Stimulated activated CD8-positive, alpha-beta memory T cell treated with anti-CD3 and anti-CD28 coated beads, Interleukin-2, amount 100 ng/mL, for 1 hour (primary cell): ENCODE measurements at regions not wholly inside any gene's neighbourhood (a gene's known extent, or its start where the extent isn't known, plus 50 kb on each side); places are given as distances from the start of the nearest gene placed in this dataset.
"Not testable (repeated sequence)": the region's sequence is repeated elsewhere in the genome, so short reads cannot be mapped to it uniquely, and the experiment has no call there.

Source experiments
- DNase-seq, 2 donors: peaks; one replicate each; pipeline ENCODE4 v3.0.0-alpha.2; 2020; ENCODE audit warnings: low read depth in 2 of 2

DNA sequence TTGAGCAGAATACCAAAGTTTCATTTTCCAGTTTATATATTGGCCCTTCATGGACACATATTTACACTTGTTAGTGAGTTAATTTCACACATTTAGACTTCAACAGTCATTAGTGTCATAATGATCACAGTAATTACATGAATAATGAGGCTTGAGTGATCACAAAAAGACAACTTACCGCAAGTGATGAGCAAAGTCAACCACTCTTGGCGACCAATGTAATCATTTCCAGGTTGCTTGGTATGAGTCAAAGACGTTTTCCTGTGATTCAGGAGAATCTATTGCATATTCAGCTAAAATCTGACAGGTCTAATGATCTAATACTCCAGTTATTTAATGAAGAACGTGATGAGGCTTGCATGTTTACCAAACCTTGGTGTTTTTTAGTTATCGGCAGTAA, 407.9 kb upstream of the TENM3 start:
- no peak for DNase-seq

- no peak for DNase-seq
Observed at GRCh38 chr4:181838253-181838652, 404.9 kb upstream of the TENM3 start.

- DNase-seq = not testable (repeated sequence)
Observed at GRCh38 chr4:181843797-181844196, 399.4 kb upstream of the TENM3 start.

- DNase-seq = no peak
Observed at GRCh38 chr4:181845617-181846016, 397.6 kb upstream of the TENM3 start.

DNA sequence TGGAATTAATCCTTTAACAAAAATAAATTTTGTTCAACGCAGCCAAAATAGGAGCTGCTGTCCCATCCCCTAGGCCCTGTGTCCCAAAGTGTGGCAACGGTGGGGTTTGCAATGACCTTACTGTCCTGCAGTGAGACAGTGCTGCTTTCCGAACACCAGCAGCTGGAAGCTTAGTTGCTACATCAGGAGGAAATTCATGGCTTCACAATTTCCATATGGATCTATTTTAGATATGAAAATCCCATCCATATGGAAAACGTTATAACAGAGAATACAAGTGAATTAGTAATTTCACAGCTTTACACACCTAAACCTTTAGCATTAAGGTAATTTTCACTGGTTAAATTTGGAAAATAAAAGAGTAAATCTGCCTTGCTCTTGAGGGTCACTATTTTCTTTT, 396.3 kb upstream of the TENM3 start:
- DNase-seq = no peak

DNA sequence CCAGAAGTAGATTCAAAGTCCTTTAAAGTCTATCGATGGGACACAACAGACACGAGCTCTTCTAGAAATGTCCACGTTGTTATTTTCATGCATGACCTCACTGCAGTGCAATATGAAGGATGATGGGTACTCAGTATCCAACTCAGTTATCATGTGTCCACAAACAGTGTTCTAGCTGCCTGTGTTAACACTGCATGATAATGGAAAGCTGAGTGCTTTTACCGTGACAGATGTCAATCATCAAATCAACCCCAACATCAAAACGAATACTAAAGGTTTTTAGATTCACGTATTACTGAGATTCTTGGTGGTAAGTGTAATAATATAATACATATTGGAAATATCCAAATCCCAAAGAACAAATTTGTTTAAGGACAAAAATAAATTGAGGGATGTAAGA, 394.8 kb upstream of the TENM3 start:
- DNase-seq = no peak

- no peak for DNase-seq
Observed at GRCh38 chr4:181849472-181849871, 393.7 kb upstream of the TENM3 start.

DNA sequence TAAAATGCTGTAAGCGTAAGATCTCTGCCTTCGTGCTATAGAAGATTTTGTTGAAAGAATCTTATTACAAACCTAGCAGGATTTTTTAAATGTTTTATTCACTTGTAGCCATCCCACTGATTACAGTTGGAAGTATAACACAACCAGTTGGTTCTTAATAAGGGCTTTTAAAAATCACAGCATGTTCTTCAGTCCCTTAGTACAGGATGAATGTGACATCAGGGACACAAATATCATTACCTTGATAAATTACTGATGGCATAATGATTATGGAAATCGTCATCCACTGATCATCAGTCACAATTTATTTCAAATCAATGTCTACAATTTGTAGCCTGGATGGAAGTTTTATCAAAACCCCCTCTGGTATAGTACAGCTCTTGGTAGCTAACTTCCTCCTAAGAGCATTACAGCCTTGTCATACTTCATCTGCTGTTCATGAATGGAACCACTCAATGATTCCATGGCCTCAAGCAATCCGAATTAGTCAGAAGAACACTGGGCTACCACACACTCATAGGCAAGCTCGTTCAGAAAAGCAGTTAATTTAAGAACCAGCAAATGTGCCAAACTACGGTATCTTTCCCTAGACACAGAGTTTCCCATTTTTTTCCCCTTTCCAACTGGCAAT, 389.2 kb upstream of the TENM3 start:
- DNase-seq = no peak

- DNase-seq = no peak
Observed at GRCh38 chr4:181855307-181855706, 387.9 kb upstream of the TENM3 start.

DNA sequence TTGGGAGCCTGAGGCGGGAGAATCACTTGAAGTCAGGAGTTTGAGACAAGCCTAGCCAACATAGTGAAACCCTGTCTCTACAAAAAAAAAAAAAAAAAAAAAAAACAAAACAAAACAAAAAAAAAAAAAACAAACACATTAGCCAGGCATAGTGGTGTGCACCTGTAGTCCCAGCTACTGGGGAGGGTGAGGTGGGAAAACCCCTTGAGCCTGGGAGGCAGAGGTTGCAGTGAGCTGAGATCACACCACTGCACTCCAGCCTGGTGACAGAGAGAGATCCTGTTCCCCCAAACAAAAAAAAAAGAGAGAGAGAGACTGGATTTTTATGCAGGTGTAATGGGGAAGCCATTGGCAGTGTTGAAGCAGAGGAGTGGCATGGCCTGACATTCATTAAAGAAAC, 385.7 kb upstream of the TENM3 start:
- not testable (repeated sequence) for DNase-seq

DNA sequence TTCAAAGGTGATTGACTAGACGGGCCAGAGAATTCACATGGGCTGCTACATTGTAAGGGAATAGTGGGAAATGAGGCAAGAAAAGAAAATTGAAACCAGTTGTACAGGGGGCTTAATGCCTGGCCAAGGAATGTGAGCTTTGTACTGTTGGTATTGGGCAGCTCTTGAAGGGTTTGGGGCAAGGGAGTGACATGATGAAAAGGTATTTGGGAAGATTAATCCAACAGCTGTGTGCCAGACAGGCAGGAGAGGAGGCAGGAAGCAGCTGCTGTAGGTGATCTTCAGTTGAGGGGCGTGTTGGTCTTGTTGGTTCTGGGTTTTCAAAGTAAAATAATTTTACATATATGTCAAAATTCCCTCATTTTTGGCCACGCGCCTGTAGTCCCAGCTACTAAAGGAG, 384.5 kb upstream of the TENM3 start:
- DNase-seq = no peak

DNA sequence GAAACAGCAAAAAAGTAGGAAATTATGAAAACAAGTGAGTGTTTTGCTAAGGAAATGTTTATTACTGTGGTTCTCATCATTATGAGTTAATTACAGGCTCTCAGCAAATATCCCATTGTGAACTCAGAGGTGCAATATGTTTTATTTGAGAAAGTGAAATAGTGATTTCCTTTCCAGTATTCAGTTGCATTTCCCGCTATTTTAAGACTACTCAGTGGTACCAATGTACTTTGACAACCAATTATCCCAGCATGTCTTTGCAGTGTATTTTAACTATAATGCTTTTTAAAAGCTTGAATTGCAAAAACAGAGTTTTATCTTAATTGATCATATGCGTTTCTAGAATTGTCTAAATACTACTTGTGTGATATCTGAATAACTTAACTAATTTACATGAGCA, 383.8 kb upstream of the TENM3 start:
- DNase-seq = no peak

DNA sequence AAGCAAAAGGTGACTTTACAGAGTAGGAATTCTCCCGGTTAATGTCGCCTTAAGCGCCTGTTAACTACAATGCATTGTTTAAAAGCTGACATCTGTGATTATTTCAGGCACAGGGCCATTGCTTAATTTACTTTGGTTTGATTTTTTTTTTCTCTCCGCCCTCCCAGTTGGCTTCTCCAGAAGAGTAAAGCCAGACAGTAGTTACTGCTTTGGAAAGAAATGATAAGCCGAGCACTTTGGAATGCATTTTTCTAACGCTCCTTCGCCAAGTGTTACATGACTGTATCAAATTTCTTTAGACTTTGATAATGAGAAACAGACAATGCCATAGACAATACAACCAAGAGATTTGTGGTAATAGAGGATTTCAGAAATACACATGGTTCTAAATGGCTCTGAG, 383.0 kb upstream of the TENM3 start:
- DNase-seq = no peak

- DNase-seq = no peak
Observed at GRCh38 chr4:181860668-181861067, 382.5 kb upstream of the TENM3 start.

GRCh38 chr4:181863856-181864255, 379.3 kb upstream of the TENM3 start:
- no peak for DNase-seq

- no peak for DNase-seq
Observed at GRCh38 chr4:181870326-181870725, 372.9 kb upstream of the TENM3 start.

DNA sequence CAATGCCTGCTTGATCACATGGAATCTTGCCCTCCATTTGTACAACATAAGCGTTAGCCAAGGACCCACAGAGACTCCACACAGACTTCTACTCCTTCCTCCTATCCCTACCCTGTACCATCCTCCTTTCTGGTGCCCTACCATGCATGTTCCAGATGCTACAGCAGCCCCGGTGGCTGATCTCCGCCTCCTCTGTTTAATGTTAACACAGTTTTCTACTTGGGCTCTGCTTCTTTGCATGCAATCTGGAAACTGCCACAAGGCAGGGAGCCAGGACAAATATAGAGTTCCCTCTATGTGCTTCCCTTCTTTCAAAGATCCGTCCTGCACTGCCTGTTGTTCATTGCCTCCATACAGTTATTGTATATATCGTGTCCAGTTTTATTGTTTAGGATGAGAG, 368.6 kb upstream of the TENM3 start:
- DNase-seq = no peak

DNA sequence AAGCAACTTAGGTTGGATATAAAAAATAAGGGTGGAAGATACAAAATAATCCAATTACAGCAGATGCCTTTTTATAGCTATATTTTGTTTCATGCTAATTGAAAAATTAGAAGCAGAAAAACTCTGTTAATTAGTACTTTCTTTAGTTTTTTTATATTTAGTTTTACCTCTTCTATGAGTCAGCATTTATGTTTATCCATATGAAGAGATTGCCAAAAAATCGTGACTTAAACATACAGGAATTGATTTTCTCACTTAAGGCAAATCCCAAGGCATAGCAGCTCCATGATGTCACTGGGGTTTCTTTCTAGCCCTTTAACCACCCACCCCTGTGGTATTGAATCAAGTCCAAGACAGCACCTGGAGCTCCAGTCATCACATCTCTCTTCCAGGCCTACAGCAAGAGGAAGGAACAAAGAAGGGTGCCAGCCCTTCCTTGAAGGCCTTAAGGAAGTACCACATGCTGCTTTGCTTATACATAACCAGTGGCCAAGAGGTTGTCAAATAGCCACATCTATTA, 365.8 kb upstream of the TENM3 start:
- DNase-seq = no peak

- DNase-seq = no peak
Observed at GRCh38 chr4:181890031-181890430, 353.2 kb upstream of the TENM3 start.

DNA sequence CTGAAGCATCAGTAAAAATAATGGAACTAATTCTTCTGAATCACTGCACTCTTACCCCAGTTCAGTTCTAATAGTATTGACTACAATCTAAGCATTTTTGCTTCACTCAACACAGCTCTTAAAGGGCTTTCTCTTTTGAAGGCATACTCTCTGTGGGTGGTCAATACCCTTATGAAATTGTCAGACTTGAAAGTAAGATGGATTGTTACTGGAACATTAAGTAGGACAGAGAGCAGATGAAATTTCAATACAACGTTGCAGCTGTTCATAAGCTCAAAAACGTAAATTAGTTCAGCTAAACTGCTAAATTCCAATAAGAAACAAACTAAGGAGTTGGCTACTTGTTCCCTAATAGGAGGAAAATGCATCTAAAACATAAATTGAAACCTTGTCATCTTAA, 352.3 kb upstream of the TENM3 start:
- DNase-seq = no peak

DNA sequence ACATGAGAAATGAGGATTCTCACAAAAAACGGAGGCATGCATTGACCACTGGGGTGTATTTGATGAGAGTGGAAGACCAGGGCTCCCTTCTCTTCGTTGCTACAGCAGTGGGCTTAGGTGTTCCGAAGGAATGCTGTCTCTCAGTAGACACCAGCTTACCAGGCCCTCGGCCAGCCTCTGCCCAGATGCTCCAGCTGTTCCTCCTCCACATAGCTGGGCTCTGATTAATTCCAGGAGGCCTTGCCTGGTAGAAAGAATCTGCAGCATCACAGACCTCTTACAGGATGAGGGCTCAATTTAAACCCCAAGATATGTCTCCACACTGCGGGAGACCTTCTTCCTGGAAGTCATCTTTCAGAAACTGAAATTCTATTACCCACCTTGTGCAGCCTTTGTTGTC, 346.6 kb upstream of the TENM3 start:
- no peak for DNase-seq

GRCh38 chr4:181897935-181898334, 345.3 kb upstream of the TENM3 start:
- no peak for DNase-seq

GRCh38 chr4:181902404-181902803, 340.8 kb upstream of the TENM3 start:
- not testable (repeated sequence) for DNase-seq

DNA sequence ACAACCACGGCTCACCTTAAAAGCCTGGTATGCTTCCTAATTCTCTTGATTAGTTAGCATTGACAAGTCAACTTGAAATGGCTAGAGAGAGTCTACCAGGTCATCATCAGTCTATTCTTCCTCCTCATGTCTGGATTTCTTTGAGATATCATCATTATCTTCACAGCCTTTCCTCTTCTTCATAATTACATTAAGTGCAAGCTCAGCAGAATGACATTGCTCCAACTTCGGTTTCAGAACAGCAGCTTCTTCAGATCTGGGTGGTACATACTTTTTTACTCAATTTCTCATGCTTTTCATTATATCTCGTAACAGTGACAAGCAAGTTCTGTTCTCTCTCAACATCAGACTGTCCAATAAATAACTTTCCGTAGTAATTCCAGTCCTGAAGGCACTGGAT, 337.5 kb upstream of the TENM3 start:
- DNase-seq = no peak
